ENCODE measurements at regions not wholly inside any gene's neighbourhood (a gene's known extent, or its start where the extent isn't known, plus 50 kb on each side); places are given as distances from the start of the nearest gene placed in this dataset.

DNA sequence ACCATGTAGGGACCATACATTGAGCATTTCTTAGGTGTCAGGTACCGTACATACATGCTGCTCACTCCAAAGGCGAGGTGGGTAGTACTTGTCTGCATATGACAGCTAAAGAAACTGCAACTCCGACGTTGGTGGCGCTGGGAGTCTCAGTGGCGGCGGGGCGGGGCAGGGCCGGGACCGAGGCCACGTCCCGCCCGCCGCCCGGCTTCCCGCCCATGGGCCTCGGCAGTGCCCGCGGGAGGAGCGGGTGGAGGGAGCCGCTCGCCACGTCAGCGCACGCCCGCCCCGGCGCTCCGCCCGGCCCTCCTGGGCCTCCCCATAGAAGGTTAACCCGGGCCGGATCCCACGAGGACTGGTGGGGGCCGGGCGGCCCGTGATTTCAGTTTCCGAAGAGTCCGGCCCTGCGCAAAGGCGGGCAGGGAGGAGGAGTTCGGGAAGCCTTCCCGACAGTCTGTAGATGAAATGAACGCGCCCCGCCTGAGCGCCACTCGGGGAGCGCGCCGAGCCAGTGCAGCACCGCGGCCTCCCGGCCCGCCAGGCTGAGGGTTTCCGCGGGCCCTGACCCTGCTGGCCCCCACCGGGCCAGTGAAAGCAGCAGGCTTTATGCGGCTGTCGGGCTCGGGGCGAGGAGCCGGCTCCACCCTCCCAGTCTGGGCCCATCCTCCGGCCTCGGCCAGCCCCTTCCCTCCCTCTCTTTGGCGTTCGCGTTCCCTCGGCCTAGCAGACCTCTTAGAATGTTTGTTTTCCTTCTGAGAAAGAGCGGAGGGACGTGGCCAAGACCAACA is 119.9 kb upstream of the JUN start:
- in situ Hi-C loops (cut with MboI), result no loop called here
- H3K4me1 ChIP-seq (replicated peaks in 1 of 2; ENCODE audit: control insufficient read depth in 2 of 2, insufficient read depth in 2 of 2, low read length in 2 of 2), result peaks cover 28 to 44% of the 10 kb centered on the region in 2 experiments
- peak overlapping the region; percentile 64 for H3K4me2 ChIP-seq (ENCODE audit: insufficient read depth, low read length)
- no peaks in the 10 kb centered on the region for H3K9me1 ChIP-seq (ENCODE audit: control insufficient read depth, insufficient read depth, low read length)
- ChIA-PET POLR2A (interaction anchor here (0.6 kb wide), 1 partner anchor 48 kb away, joined by 5 read pairs; no protein-coding TSS in a partner anchor), CTCF (ENCODE audit: low intra/inter-chr PET ratio) (no interaction called here)
- H3K36me3 ChIP-seq (ENCODE audit: control insufficient read depth, insufficient read depth, low read length), result no peaks in the 10 kb centered on the region
- peak overlapping the region; percentile 49 to 76 for H3K9ac ChIP-seq (ENCODE audit: insufficient read depth in 1 of 2, low read depth in 2 of 2, low read length in 2 of 2)
- peak overlapping the region; percentile 59 for H3K27ac ChIP-seq (ENCODE audit: extremely low read depth, low read depth, low read length)
- DNase-seq (ENCODE audit: extremely low read depth in 1 of 4, low spot score in 3 of 4) (peak; percentile 54 to 66 (median 59)), FAIRE-seq (no peak), ATAC-seq (peak; percentile 59)
- 77% methylated on average over 36 of the region's 70 CpGs for WGBS (ENCODE audit: insufficient coverage, low coverage, missing lambda C conversion rate)
- no TSS peak for BruUV-seq (replicated peaks)
- H3K79me2 ChIP-seq (ENCODE audit: control insufficient read depth, insufficient read depth, low read length), result no peaks in the 10 kb centered on the region
- no peaks in the 10 kb centered on the region for H3K9me3 ChIP-seq (replicated peaks; ENCODE audit: control insufficient read depth, insufficient read depth, low read depth, low read length)
- peak overlapping the region; percentile 22 for H3K4me3 ChIP-seq
- intact Hi-C loops (cut with micrococcal nuclease), result no loop called here
- H3K27me3 ChIP-seq (ENCODE audit: control insufficient read depth in 2 of 2, insufficient read depth in 2 of 2, low read length in 2 of 2), result no peaks in the 10 kb centered on the region
- H4K20me1 ChIP-seq (replicated peaks; ENCODE audit: control insufficient read depth, insufficient read depth, low read length), result no peaks in the 10 kb centered on the region
- H2AFZ ChIP-seq (ENCODE audit: low read depth, low read length), result peak overlapping the region; percentile 80
- TF ChIP-seq CREM (IDR thresholded peaks at IDR 0.05; ENCODE audit: low read depth), result peak; percentile 37; the same call in 1 of the 2 replicates
- TF ChIP-seq, protein P1, sequence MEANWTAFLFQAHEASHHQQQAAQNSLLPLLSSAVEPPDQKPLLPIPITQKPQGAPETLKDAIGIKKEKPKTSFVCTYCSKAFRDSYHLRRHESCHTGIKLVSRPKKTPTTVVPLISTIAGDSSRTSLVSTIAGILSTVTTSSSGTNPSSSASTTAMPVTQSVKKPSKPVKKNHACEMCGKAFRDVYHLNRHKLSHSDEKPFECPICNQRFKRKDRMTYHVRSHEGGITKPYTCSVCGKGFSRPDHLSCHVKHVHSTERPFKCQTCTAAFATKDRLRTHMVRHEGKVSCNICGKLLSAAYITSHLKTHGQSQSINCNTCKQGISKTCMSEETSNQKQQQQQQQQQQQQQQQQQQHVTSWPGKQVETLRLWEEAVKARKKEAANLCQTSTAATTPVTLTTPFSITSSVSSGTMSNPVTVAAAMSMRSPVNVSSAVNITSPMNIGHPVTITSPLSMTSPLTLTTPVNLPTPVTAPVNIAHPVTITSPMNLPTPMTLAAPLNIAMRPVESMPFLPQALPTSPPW (CRISPR knock-in tag; IDR thresholded peaks at IDR 0.05), result peak; percentile 58
- TF ChIP-seq BRCA1 (IDR thresholded peaks at IDR 0.05), result no peak
- no peak for TF ChIP-seq BRCA1 (CRISPR knock-in tag; IDR thresholded peaks at IDR 0.05)
- TF ChIP-seq CHD2 (IDR thresholded peaks at IDR 0.05; ENCODE audit: low read depth, low read length), result no peak
- TF ChIP-seq, protein P2, sequence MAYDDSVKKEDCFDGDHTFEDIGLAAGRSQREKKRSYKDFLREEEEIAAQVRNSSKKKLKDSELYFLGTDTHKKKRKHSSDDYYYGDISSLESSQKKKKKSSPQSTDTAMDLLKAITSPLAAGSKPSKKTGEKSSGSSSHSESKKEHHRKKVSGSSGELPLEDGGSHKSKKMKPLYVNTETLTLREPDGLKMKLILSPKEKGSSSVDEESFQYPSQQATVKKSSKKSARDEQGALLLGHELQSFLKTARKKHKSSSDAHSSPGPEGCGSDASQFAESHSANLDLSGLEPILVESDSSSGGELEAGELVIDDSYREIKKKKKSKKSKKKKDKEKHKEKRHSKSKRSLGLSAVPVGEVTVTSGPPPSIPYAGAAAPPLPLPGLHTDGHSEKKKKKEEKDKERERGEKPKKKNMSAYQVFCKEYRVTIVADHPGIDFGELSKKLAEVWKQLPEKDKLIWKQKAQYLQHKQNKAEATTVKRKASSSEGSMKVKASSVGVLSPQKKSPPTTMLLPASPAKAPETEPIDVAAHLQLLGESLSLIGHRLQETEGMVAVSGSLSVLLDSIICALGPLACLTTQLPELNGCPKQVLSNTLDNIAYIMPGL (CRISPR knock-in tag; IDR thresholded peaks at IDR 0.05), result no peak
- TF ChIP-seq SUPT5H (IDR thresholded peaks at IDR 0.05), result peak; percentile 45; the same call in 1 of the 2 replicates
- TF ChIP-seq LCOR (CRISPR knock-in tag; IDR thresholded peaks at IDR 0.05), result no peak
- TF ChIP-seq BDP1 (IDR thresholded peaks at IDR 0.05; ENCODE audit: insufficient read depth, insufficient read length), result no peak
- peak; percentile 62 for TF ChIP-seq KDM5B (IDR thresholded peaks at IDR 0.05; ENCODE audit: insufficient replicate concordance, low read depth, low read length)
- TF ChIP-seq, protein P3, sequence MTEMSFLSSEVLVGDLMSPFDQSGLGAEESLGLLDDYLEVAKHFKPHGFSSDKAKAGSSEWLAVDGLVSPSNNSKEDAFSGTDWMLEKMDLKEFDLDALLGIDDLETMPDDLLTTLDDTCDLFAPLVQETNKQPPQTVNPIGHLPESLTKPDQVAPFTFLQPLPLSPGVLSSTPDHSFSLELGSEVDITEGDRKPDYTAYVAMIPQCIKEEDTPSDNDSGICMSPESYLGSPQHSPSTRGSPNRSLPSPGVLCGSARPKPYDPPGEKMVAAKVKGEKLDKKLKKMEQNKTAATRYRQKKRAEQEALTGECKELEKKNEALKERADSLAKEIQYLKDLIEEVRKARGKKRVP (CRISPR knock-in tag; IDR thresholded peaks at IDR 0.05), result no peak
- TF ChIP-seq HDAC1 (IDR thresholded peaks at IDR 0.05), result no peak
- TF ChIP-seq CBX1 (IDR thresholded peaks at IDR 0.05; ENCODE audit: low read depth), result no peak
- no peak for TF ChIP-seq FUS (optimal IDR thresholded peaks at IDR 0.05; ENCODE audit: low read depth, low read length)
- no peak for TF ChIP-seq ARID2 (IDR thresholded peaks at IDR 0.05)
- TF ChIP-seq SNIP1 (IDR thresholded peaks at IDR 0.05; ENCODE audit: low read depth), result no peak
- TF ChIP-seq TEAD1 (CRISPR knock-in tag; IDR thresholded peaks at IDR 0.05), result no peak
